ENCODE measurements at regions not wholly inside any gene's neighbourhood (a gene's known extent, or its start where the extent isn't known, plus 50 kb on each side); places are given as distances from the start of the nearest gene placed in this dataset.

DNA sequence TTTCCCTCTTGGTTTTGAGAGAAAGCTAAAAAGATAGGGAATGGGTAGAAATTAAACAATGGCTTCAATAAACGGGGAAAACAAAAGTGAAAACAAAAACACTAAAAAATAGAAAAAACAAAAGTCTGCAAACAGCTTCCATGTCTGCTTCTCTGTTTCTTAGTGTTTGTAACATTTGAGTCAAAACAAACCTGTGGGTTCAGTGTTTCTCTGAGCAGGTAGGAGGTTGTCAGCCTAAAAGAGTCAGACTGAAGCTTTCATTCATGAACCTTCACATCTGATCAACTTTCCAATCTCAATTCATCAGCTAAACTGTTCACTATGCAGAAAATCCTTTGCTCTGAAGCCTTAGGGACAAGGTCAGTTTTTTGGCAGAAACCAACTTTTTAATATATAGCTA, 102.5 kb upstream of the ADAMTS16 start:
- DNase-seq: no peak

DNA sequence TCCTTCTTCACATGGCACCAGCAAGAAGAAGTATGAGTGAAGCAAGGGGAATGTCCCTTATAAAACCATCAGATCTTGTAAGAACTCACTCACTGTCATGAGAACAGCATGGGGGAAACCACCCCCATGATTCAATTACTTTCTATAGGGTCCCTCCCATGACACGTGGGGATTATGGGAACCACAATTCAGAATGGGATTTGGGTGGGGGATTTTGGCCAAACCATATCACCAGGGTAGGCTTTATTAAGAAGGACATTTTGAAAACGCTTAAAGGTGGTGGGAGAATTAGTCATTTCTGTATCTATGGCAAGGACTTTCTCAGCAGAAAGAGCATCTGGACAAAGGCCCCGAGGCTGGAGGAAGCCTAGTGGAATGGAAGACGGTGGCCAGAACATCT, 100.2 kb upstream of the ADAMTS16 start:
- DNase-seq: no peak

GRCh38 chr5:5040712-5041111, 99.4 kb upstream of the ADAMTS16 start:
- DNase-seq: no peak

DNA sequence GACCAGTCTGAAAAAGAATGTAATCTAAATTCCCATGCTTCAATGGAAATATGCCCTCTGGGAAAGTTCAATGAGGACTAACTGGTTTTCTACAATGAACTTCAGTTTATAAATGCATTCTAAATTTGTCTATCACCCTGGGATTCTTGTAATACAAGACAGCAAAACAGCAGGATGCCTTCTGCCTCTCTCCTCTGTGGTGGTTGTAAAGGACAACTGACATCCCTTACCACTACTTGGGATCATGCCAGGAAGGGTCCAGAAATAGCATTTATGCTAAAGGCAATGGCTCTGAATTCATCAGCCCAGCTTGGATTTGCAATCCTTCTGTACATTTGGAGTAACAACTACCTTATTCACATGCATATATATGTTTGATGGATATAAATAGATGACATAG, 97.3 kb upstream of the ADAMTS16 start:
- no peak for DNase-seq

DNA sequence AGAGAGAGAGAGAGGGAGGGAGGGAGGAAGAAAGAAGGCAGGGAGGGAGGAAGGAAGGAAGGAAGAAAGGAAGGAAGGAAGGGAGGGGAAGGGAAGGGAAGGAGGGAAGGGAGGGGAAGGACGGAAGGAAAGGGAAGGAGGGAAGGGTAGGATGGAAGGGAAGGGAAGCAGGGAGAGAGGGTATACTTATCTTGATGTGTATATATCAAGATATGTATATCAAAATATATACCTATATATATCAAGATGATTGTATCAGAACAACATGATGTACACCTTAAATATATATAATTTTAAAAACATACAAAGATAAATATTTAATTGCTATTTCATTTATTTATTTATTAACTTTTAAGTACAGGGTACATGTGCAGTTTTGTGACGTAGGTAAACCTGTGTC, 96.8 kb upstream of the ADAMTS16 start:
- no peak for DNase-seq

DNA sequence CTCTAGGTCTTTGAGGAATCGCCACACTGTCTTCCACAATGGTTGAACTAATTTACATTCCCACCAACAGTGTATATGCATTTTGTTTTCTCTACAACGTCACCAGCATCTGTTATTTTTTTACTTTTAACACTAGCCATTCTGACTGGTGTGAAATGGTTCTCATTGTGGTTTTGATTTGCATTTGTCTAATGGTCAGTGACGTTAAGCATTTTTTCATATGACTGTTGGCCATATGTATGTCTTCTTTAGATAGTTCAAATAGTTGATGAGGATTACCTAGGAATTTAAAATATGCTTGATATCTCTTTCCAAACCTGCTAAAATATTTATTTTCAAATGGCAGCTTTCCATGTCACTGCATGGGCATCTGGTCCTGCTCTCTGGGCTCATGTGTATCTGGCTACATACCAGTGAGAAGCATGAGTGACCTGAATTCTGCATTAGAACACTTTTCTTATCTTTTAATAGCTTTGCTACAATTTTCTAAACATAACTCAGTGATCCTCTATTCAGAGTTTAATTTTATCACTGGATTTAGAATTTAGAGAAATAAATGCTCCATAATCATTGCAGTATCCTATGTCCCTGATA, 95.8 kb upstream of the ADAMTS16 start:
- no peak for DNase-seq

DNA sequence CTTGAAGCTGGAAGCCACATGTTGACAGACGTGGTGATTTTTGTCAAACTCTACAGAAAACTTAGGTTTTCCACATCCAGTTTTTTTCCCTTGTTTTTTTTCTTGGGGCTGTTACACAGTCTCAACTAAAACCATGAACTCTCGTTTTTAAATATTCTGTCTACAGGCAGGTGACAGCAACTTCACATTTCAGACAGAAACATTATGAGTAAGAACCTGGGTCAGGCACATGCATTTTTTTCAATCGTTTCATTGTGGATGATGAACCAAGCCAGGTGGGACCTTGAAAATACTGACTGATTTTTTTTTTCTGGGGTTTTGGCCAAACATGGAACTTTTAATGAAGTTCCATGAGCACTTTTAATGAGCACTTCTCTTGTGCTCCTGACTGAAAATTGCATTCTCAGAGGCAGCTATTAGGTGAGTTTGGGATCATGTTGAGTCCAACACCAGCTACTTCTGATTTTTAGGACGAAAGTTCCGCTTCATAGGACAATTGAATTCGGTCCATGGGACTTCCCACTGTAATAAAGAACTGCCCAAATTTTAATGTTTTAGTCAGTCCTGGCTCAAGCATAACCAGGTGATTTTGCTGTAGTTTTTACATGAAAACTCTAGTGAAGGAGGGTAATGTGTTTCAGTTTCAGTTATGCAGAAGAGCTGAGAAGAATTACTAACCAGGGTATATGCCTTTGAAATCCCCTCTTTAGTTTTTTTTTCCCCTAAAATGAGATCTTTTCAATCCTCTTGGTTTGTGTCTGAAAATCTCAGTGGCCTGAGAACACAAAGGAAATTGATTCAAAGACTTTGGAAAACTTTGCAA, 93.2 kb upstream of the ADAMTS16 start:
- no peak for DNase-seq

- DNase-seq: no peak
Observed at GRCh38 chr5:5050801-5051200, 89.3 kb upstream of the ADAMTS16 start.

DNA sequence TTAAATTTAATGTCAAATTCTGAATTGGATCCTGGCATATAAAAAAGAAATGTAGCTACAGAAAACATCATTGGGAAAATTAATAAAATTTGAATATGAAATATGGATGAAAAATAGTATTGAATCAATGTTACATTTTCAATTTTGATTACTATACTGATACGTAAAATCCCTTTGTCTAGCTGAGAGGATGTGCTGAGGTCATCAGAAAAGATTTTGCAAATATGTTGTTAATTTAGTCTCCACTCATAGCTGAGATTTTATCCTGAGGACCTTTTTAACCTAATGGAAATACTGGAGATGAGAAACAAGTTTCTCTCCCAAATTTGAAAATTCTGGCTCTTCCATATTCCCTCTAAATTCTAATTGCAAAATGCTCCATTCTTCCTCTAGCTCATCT, 84.4 kb upstream of the ADAMTS16 start:
- DNase-seq: no peak

DNA sequence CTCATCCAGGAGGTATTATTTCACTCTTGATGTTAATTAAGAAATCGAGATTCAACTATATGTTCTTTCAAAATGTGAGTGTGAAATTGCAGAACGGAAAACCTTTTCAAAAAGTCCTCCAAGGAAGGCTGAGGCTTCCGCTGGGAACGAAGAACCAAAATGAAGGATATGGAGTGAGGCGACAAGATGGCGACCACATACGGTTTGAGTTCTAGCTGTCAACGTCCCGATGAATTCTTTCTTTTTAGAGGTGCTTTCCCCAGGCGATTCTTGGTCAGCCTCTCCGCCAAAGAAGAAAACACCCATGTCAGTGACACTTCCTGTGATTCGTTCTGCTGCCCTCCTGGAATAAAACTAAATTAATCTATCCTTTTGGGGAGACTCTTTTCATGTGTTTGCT, 78.3 kb upstream of the ADAMTS16 start:
- DNase-seq: no peak

DNA sequence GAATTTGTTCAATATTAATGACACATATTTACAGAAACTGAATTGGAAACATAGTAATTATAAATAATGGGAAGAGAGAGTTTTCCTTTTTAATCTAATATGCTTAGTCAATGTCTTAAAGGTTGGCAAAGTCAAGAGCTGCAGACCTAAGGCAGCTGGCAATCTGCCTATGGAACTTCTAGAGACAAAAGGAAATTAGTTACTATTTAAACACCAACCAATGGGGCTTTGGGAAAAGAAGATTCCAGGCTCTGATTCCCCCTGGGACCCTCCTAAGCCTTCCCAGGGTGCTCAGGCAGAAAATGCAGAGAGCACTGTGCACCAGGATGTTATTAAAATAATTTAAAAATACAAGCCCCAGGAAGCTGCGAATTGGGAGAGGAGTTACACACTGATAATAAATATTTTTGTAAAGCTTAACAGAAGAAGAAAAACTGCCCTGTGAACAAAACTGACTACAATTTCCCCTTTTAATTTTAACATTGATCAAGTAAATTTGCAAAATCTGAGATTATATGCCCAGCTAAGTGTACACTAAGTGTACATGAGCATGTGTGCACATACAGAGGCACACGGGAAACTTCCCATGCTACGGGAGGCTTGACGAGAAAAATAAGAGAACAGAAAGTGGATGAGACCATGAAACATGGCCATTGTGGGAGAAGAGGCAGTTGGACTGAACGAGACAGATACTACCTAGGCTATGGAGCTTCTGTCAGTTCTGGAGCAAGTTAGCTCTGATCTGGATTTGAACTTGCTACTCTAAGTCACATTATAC, 77.4 kb upstream of the ADAMTS16 start:
- no peak for DNase-seq

GRCh38 chr5:5063533-5063953, 76.6 kb upstream of the ADAMTS16 start:
- no peak for DNase-seq

DNA sequence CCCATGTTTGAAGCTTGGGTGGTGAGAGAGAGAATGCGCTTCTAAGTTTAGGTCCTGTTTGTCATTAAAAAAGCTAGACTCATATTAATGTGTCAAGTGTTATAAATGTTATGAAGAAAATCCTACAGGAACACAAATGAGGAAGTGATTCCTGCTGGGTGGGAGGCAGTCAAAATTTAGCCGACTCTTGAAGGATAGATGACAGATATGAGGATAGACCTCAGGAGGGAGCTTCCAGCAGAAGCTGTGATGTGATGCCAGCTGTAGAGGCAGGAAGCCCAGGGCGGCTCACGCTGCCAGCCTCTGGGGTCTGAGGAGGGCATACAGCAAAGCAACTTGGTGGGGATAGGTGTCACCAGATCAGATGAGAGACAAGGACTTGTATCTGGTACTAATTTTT, 74.7 kb upstream of the ADAMTS16 start:
- DNase-seq: no peak

DNA sequence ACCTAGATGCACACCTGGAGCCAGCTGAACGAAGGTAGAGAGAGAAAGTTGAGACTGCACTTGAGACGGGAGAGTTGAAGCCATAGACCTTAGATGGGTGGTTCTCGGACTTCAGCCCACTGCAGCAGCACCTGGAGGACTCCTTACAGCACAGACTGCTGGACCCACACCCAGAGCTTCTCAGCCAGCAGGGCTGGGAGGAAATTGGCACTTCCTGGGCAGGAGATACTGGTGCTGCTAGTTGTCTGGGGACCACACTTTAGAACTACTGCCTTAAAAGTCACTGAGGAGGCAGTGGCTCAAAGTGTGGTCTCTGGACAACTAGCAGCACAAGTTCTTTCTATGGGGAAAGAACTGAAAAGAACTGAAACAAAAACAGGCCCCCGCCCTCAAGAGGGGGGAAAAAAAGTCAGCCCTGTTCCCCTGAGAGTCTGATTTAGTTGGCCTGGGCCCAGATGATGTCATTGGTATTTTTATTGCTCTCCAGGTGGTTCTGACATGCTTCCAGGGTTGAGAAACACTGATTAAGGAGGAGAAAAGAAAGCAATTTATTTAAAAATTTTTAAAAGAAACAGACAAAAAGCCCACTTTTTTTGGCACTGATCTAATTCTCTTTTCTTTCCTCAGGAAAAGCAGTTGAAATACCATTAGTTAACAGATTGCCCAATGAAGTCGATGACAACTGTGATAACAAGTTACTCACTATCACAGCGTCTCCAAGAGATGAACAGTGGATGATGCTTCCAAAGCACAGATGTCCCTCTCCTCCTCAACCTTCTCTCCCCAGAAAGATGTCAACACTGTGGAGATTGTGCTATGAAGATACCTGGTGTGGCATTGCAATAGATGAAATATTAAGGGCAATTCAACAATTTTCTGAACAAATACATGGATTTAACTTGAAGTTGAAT, 73.6 kb upstream of the ADAMTS16 start:
- DNase-seq: no peak

DNA sequence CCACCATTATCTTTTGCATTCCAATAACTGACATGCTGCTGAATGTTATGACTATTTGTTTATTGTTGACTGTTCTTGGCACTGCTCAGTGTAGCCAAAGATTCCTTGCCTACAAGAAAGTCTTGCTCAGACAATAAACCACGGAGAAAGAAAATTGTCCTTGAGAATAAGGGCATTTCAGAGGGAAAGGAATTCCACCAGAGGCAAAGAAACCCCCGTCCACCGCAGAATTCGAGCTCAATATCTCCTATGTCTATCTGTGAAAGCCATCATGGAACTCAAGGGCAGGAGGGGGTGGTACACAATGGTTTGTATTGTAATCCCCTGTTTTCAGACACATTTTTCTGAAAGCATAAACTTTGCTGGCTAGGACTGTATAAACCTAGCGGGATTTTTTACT, 70.3 kb upstream of the ADAMTS16 start:
- no peak for DNase-seq

DNA sequence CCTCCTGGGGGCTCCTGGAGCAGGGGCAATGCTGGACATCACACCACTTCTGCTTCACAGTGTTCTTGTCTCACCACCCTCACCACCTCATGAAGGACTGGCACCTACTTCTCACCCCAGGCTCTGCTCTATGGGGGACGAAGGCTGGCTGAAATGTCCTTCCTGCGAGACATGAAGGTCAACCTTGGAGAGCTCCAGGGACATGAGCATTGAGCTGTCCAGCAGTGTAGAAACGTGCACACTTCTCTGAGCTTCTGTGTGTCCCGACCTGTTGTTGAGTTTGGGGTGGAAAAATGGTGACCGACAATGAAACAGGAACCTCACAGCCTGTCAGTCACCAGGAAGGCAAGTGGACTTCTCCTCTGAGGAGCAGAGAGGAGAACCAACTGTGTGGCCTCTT, 68.6 kb upstream of the ADAMTS16 start:
- no peak for DNase-seq

DNA sequence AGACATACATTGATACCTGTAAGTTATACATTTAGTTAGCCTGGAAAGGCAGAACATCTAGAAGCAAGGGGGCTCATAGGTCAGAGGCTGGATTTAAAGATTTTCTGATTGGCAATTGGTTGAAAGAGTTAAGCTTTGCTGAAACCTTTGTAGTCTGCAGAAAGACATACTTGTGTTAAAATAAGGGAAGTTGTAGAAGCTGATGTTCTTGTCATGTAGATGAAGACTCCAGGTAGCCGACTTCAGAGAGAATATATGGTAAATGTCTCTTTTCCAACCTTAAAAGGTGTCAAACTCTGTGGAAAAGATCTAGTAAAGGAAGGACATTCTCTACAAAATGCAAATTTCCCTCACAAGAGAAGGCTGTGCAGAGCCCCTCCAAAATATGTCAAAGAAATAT, 62.9 kb upstream of the ADAMTS16 start:
- DNase-seq: no peak

- no peak for DNase-seq
Observed at GRCh38 chr5:5078009-5078897, 61.9 kb upstream of the ADAMTS16 start.

- no peak for DNase-seq
Observed at GRCh38 chr5:5079876-5080275, 60.3 kb upstream of the ADAMTS16 start.

DNA sequence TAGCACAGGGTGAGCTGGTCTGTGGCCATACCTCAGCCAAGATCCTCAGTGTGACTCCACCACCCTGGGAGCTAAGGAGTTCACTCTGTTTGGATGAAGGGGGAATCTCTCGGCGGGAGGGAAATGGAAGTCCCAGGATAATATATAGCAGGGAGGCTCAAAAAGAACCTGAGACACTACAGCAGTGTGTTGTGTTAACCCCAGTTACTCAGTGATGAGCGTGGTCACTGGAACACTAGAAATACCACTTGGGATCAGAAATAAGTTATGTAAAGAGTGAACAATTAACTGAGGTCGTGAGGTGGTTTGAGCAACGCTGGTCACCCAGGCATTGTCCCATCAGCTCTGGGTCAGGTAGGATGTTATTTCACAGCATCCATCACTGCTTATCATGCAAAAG, 59.3 kb upstream of the ADAMTS16 start:
- no peak for DNase-seq

GRCh38 chr5:5085381-5085780, 54.7 kb upstream of the ADAMTS16 start:
- DNase-seq: no peak

Measured in hindlimb muscle (tissue), 1 donor.